ENCODE measurements at regions not wholly inside any gene's neighbourhood (a gene's known extent, or its start where the extent isn't known, plus 50 kb on each side); places are given as distances from the start of the nearest gene placed in this dataset.

- no peaks in the 10 kb centered on the region for H3K36me3 ChIP-seq
- H3K27me3 ChIP-seq, result no peaks in the 10 kb centered on the region
- DNase-seq (ENCODE audit: low spot score in 2 of 2), result no peak
- no peak overlapping the region for H3K27ac ChIP-seq
- H3K4me1 ChIP-seq, result peaks cover 0 to 3% (median 0%) of the 10 kb centered on the region in 4 donors
- TF ChIP-seq CTCF (IDR thresholded peaks at IDR 0.05) (no peak), EP300 (IDR thresholded peaks at IDR 0.05) (no peak), POLR2A (IDR thresholded peaks at IDR 0.05) (no peak)
- no peak overlapping the region for H3K4me3 ChIP-seq
- 84 to 85% methylated on average over 2 of the region's 2 CpGs for WGBS, 2 donors
- no peaks in the 10 kb centered on the region for H3K9me3 ChIP-seq
Observed at GRCh38 chr1:34631126-34631525, 123.7 kb upstream of the GJB5 start.

GRCh38 chr1:34639701-34640100 is 115.1 kb upstream of the GJB5 start:
- H3K27ac ChIP-seq, result no peak overlapping the region
- no peaks in the 10 kb centered on the region for H3K27me3 ChIP-seq
- no peak overlapping the region for H3K4me3 ChIP-seq
- WGBS, 2 donors, result 39 to 54% methylated on average over 4 to 5 of the region's 9 CpGs
- no peaks in the 10 kb centered on the region for H3K9me3 ChIP-seq
- no peaks in the 10 kb centered on the region for H3K36me3 ChIP-seq
- H3K4me1 ChIP-seq, result no peaks in the 10 kb centered on the region
- no peak for DNase-seq (ENCODE audit: low spot score in 2 of 2)
- TF ChIP-seq POLR2A (IDR thresholded peaks at IDR 0.05) (no peak), EP300 (IDR thresholded peaks at IDR 0.05) (no peak), CTCF (IDR thresholded peaks at IDR 0.05) (no peak)

- TF ChIP-seq POLR2A (IDR thresholded peaks at IDR 0.05), result no peak
- no peak for TF ChIP-seq EP300 (IDR thresholded peaks at IDR 0.05)
- no peak for TF ChIP-seq CTCF (IDR thresholded peaks at IDR 0.05)
- no peaks in the 10 kb centered on the region for H3K36me3 ChIP-seq
- H3K9me3 ChIP-seq, result no peaks in the 10 kb centered on the region
- H3K27ac ChIP-seq, result no peak overlapping the region
- H3K4me3 ChIP-seq, result no peak overlapping the region
- H3K27me3 ChIP-seq, result no peaks in the 10 kb centered on the region
- WGBS, 2 donors, result 40 to 57% methylated on average over 8 to 10 of the region's 10 CpGs
- no peaks in the 10 kb centered on the region for H3K4me1 ChIP-seq
- no peak for DNase-seq (ENCODE audit: low spot score in 2 of 2)
Observed at GRCh38 chr1:34640654-34641401, 114.0 kb upstream of the GJB5 start.

- H3K27me3 ChIP-seq, result peaks cover 0 to 2% of the 10 kb centered on the region in 2 donors
- TF ChIP-seq POLR2A (IDR thresholded peaks at IDR 0.05), result no peak
- no peak for TF ChIP-seq CTCF (IDR thresholded peaks at IDR 0.05)
- TF ChIP-seq EP300 (IDR thresholded peaks at IDR 0.05), result no peak
- H3K27ac ChIP-seq, result no peak overlapping the region
- WGBS, 2 donors, result 42 to 44% methylated on average over 1 of the region's 1 CpG
- no peak overlapping the region for H3K4me3 ChIP-seq
- no peaks in the 10 kb centered on the region for H3K9me3 ChIP-seq
- no peaks in the 10 kb centered on the region for H3K4me1 ChIP-seq
- no peaks in the 10 kb centered on the region for H3K36me3 ChIP-seq
- no peak for DNase-seq (ENCODE audit: low spot score in 2 of 2)
Observed at GRCh38 chr1:34642679-34643078, 112.2 kb upstream of the GJB5 start.

- 37 to 44% methylated on average over 7 of the region's 7 CpGs for WGBS, 2 donors
- H3K27ac ChIP-seq, result no peak overlapping the region
- H3K4me3 ChIP-seq, result no peak overlapping the region
- H3K36me3 ChIP-seq, result no peaks in the 10 kb centered on the region
- TF ChIP-seq POLR2A (IDR thresholded peaks at IDR 0.05) (no peak), CTCF (IDR thresholded peaks at IDR 0.05) (no peak), EP300 (IDR thresholded peaks at IDR 0.05) (no peak)
- DNase-seq (ENCODE audit: low spot score in 2 of 2), result no peak
- no peaks in the 10 kb centered on the region for H3K4me1 ChIP-seq
- peaks cover 0 to 9% of the 10 kb centered on the region in 2 donors for H3K27me3 ChIP-seq
- no peaks in the 10 kb centered on the region for H3K9me3 ChIP-seq
Observed at GRCh38 chr1:34645109-34645688, 109.6 kb upstream of the GJB5 start.
